HG03460 (cell line): ENCODE measurements at regions not wholly inside any gene's neighbourhood (a gene's known extent, or its start where the extent isn't known, plus 50 kb on each side); places are given as distances from the start of the nearest gene placed in this dataset.
A peak's percentile ranks its signal among the peaks of the same experiment; 100 is the strongest.
"Not testable (repeated sequence)": the region's sequence is repeated elsewhere in the genome, so short reads cannot be mapped to it uniquely, and the experiment has no call there.

Source experiments
- ATAC-seq: cut with Tn5 transposase; IDR thresholded peaks from one replicate; pipeline ENCODE4 v1.9.1; 2021; ENCODE audit not compliant: unreplicated experiment

DNA sequence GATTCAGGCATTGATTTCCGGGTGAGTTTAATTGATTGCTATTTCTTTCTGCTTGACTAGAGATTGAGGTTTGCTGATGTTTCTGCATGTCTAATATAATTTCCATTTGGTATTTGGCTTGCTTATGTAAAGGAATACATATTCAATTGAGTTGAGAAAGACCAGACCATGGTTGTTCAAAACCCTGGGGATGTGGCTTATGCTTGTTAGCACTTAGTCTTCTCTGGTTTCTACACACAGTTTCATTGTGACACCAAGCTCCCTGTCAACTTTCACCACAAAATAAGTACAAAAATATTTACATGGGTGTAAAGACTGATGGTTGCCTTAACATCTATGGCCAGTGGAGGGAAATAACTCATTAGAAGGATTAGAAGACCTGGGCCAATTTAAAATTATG, 209.6 kb downstream of the CDH26 start:
- no peak for ATAC-seq

DNA sequence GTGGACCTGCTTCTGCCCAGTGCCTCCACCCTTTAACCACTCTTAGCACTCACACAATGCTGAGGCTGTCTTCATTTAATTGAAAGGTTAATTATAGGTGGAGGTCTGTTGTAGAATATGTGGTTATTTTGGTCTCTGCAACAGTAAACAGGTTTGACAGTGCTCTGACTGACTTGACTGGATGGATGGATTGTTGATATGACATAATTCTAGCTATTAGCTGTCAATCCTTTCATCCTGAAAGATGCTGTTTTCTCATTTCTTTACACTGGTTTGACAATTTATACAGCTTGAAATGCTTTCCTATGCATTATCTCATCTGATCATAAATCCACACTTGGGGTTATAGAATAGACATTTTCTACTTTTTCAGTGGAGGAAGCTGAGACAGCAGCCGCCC, 210.7 kb downstream of the CDH26 start:
- ATAC-seq = no peak

DNA sequence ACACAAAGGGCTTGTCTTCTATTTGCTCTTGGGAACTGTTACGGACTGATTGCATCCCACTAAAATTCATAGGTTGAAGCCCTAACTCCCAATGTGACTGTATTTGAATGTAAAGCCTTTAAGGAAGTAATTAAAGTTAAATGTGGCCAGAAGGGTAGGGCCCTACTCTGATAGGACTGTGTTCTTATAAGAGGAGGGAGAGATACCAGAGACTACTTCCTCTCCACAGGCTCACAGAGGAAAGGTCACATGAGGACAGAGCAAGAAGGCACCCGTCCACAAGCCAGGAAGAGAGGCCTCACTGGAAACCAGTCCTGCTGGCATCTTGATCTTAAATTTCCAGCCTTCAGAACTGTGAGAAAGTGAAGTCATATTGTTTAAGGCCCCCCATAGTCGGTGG, 211.9 kb downstream of the CDH26 start:
- ATAC-seq = no peak

DNA sequence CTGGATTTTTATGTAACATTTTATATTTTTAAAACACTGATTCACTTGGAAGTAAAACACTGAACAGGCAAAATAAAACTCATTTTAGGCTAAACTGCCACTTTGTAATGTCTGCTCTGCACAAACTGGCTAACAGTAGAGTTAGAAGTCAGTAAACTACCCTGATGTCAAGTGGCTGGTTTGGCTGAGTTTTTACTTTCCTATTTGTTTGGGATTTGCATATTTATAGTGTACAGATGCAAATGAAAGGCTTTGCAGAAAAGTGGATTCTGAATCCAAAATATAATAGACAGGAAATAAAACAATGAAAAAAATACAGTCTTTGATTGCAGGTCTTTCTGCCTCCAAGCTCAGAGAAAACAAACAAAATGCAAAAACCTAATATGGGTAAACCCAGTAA, 213.1 kb downstream of the CDH26 start:
- no peak for ATAC-seq

DNA sequence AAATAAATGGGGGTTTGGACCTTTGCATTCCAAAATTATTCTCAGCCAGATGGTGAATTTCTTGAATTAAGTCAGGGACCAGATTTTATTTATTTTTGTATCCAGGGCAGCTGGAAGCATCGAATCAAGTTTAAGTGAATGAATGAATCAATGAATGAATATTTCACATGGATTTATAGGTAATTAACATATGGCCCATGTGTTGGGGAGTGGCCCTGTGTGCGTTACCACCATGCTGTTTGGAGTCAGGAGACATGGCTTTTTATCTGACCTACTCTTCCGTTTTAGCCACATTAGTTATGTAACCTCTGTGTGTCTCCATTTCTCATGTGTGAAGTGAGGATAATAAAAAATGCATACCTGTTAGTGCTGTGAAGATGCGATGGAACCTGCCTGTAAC, 213.5 kb downstream of the CDH26 start:
- no peak for ATAC-seq

DNA sequence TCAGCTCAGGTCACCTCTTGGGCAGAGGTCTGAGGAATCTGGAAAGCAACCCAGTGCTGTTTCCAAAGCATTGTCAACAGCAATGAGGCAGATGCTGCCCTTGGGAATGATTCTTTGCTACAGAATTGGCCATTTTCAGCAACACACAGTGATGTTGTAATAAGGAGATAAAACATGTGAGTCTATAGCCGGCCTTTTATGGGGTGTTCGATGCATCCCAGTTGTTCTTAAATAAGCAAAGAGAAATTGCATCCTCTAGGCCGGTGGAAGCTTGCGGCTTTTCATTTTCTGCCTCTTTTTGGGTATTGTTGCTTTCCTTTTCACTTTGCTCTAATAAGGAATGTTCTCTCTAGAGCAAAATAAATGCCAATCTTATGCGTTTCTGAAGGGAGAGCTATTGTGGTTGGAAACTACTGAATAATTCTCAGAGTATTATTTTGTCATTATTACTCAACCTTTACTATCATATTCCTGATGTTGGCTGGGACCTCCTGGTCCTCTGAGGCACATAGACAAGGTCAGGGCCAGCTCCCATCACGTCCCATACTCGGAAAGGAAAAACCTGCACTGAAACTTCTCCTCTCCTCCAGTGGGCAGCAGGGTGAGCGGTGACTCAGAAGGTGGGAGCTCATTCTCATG, 214.2 kb downstream of the CDH26 start:
- ATAC-seq = no peak

DNA sequence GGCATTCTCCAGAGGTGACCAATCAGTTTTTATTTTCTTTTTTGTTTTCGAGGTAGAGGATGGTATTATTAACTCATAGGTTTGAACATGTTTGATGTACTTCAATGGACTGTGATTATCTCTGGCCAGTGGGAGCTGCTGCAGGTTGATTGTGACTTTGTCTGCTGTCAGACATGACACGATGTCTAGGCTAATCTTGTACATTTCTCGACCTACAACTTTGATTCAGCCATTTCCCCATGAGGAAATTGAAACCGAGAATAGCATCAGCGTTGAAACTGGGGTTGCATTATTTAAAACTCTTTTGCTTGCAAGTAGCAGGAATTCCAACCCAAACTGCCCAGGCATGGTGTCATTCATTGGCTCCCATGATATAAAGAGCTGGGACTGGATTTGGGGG, 218.9 kb downstream of the CDH26 start:
- ATAC-seq = no peak

DNA sequence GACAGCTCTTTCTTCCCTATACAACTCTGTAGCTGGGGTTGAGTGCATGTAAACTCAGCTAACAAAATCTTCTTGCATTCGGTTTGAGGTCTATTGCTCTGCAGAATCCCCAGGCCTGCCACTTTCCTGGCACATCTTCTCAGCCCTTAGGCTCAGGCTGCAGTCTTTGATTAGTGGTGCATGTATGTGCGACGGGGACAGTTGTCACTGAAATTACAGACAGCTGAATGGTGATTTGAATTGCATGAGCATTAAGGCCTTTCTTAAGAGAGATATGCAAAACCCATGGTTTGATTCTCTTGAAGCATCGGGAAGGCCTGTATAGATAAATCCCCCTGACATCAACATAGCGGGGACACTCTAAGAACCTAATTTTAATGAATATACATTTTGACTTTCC, 222.8 kb downstream of the CDH26 start:
- no peak for ATAC-seq

DNA sequence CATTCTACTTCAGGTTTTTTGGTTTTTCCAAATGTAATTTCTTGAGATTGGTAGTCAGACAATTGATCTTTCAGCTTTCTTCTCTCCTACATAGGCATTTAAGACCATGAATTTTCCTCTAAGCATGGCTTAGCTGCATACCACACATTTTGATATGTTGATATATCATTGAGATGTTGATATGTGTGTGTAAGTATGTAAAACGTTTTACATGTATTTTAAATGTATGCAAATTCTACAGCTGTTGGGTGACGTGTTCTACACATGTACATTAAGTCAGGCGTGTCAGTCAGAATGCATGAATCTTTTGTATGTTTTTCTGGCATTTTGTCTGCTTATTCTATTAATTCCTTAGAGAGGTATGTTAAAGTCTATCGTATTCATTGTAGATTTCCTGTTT, 228.2 kb downstream of the CDH26 start:
- ATAC-seq = no peak

DNA sequence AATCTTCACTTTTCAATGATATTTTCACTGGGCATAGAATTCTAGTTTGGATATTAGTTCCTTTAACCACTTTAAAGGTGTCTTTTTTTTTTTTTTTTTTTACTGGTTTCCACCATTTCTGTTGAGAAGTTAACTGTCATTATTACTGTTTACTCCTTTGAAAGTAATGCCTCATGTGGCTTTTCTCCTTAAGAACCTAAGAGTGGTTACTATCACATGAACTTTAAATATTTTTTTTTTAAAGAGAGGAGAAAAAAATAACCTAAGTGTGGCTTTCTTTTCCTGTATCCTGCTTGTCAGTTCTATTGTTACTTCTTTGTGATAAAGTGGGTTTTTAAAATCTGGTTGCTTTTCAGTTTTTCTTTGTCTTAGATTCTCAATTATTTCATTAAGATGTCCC, 229.5 kb downstream of the CDH26 start:
- ATAC-seq = no peak

DNA sequence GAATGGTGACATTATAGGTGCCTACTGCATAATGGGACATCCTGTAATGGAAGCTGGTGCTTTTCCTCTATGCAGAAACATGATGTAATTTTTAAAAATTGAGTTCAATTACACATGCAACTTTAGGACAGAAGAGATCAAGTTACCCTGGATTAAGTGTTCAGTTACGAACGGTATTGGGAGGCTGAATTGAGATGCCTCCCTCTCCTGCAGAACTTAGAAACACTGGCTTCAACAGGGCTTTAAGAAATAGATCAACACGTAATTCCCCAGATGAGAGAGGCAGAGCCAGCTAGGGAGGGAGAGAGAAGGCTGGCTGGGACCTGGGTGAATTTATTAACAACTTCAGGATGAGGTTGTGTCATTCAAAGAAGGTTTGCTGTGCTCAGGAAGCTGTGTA, 232.8 kb downstream of the CDH26 start:
- no peak for ATAC-seq

DNA sequence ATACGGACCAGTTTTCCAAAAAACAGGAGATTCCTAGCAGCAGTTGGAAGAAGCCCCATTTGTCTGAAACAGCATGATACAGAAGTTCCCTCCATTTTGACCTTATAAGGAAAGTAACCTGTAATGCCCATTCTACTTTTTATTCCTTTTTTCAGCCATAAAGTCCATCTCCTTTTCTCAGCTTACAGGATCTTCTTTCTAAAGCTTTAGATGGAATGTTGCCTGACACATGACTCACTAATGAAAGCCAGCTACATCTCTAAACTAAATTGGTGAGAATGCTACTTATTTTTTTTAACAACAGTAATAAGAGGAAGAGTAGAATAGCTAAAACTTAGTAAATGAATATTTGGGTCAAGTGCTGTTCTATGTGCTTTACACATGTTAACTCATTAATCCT, 234.1 kb downstream of the CDH26 start:
- ATAC-seq = no peak

DNA sequence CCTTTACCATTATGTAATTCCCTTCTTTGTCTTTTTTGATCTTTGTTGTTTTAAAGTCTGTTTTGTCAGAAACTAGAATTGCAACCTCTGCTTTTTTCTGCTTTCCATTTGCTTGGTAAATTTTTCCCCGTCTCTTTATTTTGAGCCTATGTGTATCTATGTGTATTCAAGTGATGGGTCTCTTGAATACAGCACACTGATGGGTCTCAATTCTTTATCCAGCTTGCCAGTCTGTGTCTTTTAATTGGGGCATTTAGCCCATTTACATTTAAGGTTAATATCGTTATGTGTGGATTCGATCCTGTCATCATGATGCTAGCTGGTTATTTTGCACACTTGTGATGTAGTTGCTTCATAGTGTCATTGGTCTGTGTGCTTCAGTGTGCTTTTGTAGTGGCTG, 240.9 kb downstream of the CDH26 start:
- not testable (repeated sequence) for ATAC-seq

DNA sequence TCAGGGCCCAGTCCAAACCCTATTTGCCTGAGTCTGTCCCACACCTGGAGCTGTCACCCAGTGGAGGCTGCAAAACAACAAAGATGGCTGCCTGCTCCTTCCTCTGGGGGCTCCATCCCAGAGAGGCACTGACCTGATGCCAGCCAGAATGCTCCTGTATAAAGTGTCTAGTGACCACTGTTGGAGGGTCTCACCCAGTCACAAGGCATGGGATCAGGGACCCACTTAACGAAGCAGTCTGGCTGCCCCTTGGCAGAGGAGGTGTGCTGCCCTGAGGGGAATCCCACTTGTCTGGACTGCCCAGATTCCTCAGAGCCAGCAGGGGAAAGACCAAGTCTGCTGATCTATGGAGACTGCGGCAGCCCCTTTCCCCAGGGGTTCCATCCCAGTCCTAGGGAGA, 241.6 kb downstream of the CDH26 start:
- no peak for ATAC-seq

DNA sequence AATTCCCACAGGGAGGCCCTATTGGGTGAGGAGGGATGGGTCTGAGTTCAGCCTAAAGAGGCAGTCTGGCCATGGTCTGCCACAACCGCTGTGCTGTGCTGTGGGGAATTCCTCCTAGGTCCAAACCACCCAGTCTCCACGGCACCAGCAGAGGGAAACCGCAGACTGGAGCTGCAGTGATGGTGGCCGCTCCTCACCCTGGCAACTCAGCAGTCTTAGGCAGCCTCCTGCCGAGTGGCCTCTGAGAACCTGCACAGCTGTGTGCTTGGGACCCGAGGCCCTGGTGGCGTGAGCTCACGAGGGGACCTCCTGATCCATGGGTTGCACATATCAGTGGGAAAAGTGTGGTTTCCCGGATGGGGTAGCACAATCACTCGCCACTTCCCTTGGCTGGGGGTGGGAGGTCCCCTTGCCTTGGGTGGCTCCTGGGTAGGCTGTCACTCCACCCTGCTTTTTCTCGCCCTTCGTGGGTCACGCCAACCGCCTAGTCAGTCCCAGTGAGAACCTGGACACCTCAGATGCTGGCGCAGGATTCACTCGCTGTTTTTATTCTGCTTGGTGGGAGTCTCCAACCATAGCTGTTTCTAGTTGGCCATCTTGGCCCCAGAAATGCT, 242.2 kb downstream of the CDH26 start:
- no peak for ATAC-seq

DNA sequence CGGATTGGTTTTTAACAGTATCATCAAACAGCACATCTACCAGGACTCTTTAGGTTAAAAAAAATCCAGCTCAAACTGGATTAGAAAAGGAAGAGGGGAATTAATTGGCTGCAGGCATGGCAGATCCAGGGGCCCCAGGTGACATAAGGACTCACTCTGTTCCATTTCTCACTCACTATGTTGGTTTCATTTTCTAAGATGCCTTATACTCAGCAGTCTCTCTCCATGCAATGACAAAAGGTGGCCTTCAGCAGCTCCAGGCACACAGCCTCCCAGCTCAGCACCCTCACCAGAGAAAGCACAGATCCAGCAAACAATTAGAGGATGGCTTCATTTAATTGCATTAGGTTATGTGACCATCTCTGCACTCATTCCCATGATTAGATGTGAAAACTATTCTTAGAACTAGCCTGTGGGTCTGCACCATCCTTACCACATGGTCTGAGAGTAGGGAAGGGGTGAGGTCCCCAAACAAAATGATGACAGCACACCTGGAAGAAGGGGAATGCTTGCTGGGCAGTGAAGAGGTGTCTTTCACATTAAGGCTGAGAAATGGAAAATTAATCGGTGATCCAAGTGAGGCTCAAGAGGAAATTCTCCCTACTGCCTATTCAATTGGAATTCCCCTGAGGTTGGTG, 243.1 kb downstream of the CDH26 start:
- no peak for ATAC-seq

DNA sequence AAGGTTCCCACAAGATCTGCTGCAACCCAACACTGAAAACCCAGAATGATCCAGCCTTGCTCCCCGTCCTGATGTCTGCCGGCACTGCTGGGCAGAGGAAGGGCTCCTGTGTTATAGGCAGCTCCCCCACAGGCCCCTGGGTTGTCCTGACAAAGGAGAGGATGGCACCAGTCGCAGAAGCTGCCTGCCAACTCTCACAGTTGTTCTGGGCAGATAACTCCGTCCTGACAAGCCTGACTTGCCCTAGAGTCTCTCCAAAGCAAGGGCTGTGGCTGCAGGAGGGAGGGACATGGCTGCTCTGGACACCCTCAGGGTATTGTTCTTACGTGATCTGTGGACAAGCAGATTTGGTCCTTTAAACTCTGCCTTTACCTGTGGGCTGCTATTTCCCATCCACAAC, 243.8 kb downstream of the CDH26 start:
- no peak for ATAC-seq

DNA sequence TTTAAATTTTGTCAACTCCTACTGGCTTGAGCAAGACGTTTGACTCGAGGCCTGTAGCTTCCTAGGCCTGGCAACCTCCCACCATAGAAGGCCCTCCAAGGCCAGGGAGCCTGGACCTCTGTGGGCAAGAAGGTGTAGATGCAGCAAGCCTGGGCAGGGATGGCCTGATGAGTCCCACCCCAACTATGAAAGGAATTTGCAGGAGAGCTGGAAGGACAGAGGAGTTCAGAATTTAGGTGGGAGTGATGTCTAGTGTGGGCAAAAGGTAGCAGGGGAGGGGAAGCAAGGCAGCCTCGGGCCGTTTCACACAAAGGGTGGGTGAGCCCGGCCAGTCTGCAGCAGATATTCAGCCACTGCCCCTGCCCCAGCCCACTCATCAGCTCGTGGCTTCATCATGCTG, 245.2 kb downstream of the CDH26 start:
- no peak for ATAC-seq

DNA sequence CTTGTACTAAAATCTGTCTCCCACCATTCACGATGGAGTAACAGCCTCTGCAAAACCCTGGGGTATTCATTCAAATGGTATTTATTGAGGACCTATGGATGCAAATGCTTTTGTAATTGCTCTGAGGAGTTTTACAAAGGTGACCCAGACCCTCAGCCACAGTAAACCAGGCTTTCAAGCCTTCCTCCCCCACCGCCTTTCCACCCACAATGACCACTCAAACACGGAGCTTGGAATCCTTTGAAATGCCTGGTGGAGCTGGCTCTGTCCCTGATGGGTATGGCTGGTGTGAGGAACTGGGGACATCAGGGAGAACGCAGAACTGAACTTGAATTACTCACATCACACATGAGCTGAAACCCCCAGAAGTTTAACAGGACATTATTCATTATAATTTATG, 246.4 kb downstream of the CDH26 start:
- no peak for ATAC-seq

DNA sequence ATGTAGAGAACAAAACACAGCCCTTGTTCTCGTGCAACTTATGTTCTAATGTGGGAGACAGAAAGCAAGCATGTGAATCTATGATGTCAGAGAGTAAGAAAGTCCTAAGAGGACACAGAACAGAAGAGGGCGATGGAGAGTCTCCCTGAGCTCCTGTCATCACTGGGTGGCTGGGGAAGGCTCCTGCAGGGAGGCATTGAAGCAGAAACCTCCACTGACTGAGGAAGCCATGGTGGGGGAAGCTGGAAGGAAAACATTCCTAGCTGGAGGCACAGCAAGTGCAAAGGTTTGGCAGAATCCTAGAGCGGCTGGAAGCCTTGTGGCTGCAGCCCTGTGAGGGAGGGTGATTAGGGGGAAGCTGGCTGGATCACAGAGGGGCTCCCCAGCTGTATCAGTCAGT, 248.0 kb downstream of the CDH26 start:
- ATAC-seq = no peak

DNA sequence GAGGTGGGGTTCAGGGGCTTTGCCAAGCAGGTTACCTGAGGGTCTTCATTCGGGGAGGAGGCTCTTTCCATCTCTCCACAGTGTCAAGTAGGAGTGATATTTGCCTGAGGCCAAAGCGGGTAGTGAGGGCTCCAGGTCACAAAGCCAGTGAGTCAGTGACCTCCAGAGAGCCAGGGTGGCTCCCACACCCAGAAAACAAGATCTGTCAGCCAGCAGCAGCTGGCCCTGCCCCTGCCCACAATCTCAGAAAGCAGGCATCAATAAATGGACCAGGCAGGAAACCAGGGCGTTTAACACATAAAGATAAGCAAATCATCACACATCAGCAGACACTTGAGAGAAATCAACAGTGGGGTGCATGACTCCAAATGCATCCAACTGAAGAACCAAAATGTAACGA, 250.8 kb downstream of the CDH26 start:
- no peak for ATAC-seq

DNA sequence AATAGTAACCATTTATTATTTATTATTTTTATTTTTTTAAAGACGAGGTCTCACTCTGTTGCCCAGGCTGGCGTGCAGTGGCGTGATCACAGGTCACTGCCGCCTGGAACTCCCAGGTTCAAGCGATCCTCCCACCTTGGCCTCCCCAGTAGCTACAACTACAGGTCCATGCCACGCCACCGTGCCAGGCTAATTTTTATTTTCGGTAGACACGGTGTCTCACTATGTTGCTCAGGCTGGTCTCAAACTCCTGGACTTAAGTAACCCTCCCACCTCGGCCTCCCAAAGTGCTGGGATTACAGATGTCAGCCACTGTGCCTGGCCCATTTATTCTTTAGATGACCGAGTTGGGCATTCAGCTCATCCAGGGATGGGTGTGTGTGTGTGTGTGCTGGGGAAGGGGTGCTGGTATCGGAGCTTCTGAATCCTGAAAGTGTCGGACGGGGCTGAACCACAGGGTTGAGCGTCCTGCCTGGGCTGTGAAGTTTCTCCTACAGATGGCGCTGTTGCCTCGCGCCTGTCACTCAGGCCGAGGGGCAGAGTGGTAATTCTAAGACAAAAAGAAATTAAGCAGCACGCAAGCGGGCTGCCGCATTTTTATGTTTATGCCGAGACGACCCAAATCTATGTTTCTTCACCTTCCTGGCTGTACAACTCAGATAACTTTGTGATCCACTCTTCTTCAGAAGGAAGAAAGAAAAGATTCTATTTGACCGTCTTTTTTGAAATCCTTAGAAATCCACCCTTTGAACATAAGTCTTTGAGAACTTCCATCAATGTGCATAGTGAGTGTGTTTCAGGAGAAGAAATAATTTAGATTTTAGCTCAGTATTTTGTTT, 252.8 kb downstream of the CDH26 start:
- peak; percentile 75 for ATAC-seq
